NT2/D1 (cell line): ENCODE measurements at regions not wholly inside any gene's neighbourhood (a gene's known extent, or its start where the extent isn't known, plus 50 kb on each side); places are given as distances from the start of the nearest gene placed in this dataset.
A peak's percentile ranks its signal among the peaks of the same experiment; 100 is the strongest.
"Not testable (repeated sequence)": the region's sequence is repeated elsewhere in the genome, so short reads cannot be mapped to it uniquely, and the experiment has no call there.

Experiments used
- DNase-seq: peaks from one replicate; pipeline ENCODE4 v3.0.0-alpha.2; 2011; ENCODE audit warnings: low read depth, low spot score
- H3K27me3 ChIP-seq: 2 replicates; pipeline ENCODE4 v1.6.0; 2011; ENCODE audit warnings: mild to moderate bottlenecking; ENCODE audit not compliant: insufficient read length, insufficient read depth
- H3K36me3 ChIP-seq: 2 replicates; pipeline ENCODE4 v1.6.1; 2011; ENCODE audit warnings: mild to moderate bottlenecking, low read length, mixed read lengths; ENCODE audit not compliant: insufficient read depth, insufficient read length
- H3K4me1 ChIP-seq: 2 replicates; pipeline ENCODE4 v1.5.1; 2011; ENCODE audit not compliant: insufficient read depth, insufficient read length
- H3K4me3 ChIP-seq: 2 replicates; pipeline ENCODE4 v1.5.1; 2011; ENCODE audit warnings: low read depth; ENCODE audit not compliant: insufficient read length
- H3K9ac ChIP-seq: 2 replicates; pipeline ENCODE4 v1.6.0; 2011; ENCODE audit warnings: low read depth; ENCODE audit not compliant: insufficient read length
- H3K9me3 ChIP-seq: 2 replicates; pipeline ENCODE4 v1.5.1; 2011; ENCODE audit warnings: mild to moderate bottlenecking, low read length; ENCODE audit not compliant: insufficient read depth
- SUZ12 ChIP-seq: IDR thresholded peaks from 2 replicates; pipeline ENCODE4 v1.6.1; 2011; ENCODE audit not compliant: insufficient read length, insufficient read depth; ENCODE audit errors: extremely low read depth
- YY1 ChIP-seq: IDR thresholded peaks from 2 replicates; pipeline ENCODE4 v1.6.1; 2011; ENCODE audit not compliant: insufficient read length, insufficient read depth
- ZNF274 ChIP-seq: IDR thresholded peaks from 2 replicates; pipeline ENCODE4 v1.6.1; 2011; ENCODE audit warnings: mild to moderate bottlenecking, low read depth, low read length

DNA sequence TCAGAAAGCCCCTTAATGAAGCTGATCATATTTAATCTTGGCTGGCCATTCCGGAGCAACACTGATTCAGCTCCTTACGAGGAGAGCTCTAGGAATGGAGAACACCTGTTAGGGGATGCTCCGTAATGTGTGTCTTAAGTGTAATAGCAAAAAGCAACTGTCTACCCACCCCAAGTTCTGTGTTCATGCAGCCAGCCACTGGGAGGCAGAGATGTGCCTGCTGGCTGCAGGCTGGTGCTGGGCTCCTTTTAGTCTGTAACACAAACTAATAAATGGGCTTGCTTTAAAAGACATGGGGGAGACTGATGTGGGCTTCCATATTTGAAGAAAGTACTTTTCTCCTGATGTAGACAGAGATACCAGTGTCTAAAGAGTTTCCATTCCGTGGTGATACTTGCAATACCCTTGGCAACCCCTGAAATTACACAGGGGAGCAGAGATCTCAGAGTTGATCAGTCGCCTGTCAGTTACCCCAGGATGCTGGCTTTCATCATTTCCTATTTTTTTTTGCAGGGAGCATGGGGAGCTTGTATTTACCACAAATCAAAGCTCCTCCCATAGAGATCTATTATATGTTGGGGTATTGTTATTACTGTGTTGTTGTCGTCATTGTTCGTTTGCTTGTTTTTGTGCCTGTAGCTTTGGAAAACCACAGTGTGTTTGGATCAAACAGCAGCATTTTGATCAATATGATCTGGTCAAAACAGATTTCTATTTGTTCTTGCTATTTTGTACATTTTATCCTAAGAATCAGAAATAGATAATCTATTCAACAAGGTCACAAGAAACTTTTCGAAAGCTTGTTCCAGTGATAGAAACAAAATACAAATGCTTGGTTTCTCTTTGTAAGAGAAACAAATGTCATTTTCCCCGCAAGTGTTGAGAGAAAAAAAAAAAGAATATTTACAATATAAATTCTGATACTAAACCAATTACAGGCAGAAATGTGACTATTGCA is 65.8 kb downstream of the MTX3 start:
- H3K9ac ChIP-seq: no peak overlapping the region
- TF ChIP-seq YY1 (no peak), SUZ12 (no peak), ZNF274 (no peak)
- no peaks in the 10 kb centered on the region for H3K27me3 ChIP-seq
- H3K4me1 ChIP-seq: no peaks in the 10 kb centered on the region
- H3K4me3 ChIP-seq: no peak overlapping the region
- H3K36me3 ChIP-seq: no peaks in the 10 kb centered on the region
- peak; percentile 5 for DNase-seq
- H3K9me3 ChIP-seq: no peaks in the 10 kb centered on the region

GRCh38 chr5:79923431-79923830 is 67.6 kb downstream of the MTX3 start:
- no peak for DNase-seq
- H3K36me3 ChIP-seq: no peaks in the 10 kb centered on the region
- no peak overlapping the region for H3K9ac ChIP-seq
- TF ChIP-seq SUZ12: no peak
- TF ChIP-seq YY1: no peak
- TF ChIP-seq ZNF274: no peak
- H3K4me3 ChIP-seq: no peak overlapping the region
- no peaks in the 10 kb centered on the region for H3K27me3 ChIP-seq
- no peaks in the 10 kb centered on the region for H3K9me3 ChIP-seq
- H3K4me1 ChIP-seq: no peaks in the 10 kb centered on the region

GRCh38 chr5:79922626-79923025 is 68.4 kb downstream of the MTX3 start:
- no peak overlapping the region for H3K4me3 ChIP-seq
- DNase-seq: no peak
- no peaks in the 10 kb centered on the region for H3K27me3 ChIP-seq
- no peaks in the 10 kb centered on the region for H3K36me3 ChIP-seq
- no peaks in the 10 kb centered on the region for H3K9me3 ChIP-seq
- no peaks in the 10 kb centered on the region for H3K4me1 ChIP-seq
- no peak overlapping the region for H3K9ac ChIP-seq
- no peak for TF ChIP-seq SUZ12
- TF ChIP-seq YY1: no peak
- no peak for TF ChIP-seq ZNF274

GRCh38 chr5:79907452-79907851 is 83.6 kb downstream of the MTX3 start:
- H3K27me3 ChIP-seq, H3K9ac ChIP-seq, H3K9me3 ChIP-seq, DNase-seq, H3K4me1 ChIP-seq, H3K4me3 ChIP-seq, H3K36me3 ChIP-seq: not testable (repeated sequence)

DNA sequence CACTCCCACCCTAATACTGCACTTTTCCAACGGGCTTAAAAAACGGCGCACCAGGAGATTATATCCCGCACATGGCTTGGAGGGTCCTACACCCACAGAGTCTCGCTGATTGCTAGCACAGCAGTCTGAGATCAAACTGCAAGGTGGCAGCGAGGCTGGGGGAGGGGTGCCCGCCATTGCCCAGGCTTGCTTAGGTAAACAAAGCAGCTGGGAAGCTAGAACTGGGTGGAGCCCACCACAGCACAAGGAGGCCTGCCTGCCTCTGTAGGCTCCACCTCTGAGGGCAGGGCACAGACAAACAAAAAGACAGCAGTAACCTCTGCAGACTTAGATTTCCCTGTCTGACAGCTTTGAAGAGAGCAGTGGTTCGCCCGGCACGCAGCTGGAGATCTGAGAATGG is 88.5 kb downstream of the MTX3 start:
- H3K4me1 ChIP-seq, H3K9ac ChIP-seq, H3K27me3 ChIP-seq, H3K4me3 ChIP-seq, DNase-seq, H3K36me3 ChIP-seq, H3K9me3 ChIP-seq: not testable (repeated sequence)

GRCh38 chr5:79901631-79902030 is 89.4 kb downstream of the MTX3 start:
- H3K27me3 ChIP-seq: no peaks in the 10 kb centered on the region
- no peak for DNase-seq
- TF ChIP-seq ZNF274: no peak

DNA sequence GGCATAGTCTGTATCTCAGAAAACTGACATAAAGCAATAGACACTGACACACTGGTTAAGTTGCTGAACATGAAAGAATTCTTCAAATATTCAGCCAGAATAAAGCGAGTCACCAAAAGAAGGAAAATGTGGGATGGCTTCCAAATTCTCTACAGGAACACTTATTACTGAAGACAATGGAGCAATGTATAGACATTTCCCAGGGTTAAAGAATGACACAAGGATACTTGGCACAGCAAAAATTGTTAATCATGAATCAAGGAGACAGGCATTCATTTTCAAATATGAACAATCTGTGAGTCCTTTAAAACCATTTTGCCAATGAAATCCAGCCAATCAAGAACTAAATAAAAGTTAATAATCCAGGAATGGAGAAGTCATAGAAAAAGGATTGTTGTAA is 92.5 kb downstream of the MTX3 start:
- H3K9ac ChIP-seq: no peak overlapping the region
- no peaks in the 10 kb centered on the region; the same call in none of the 2 replicates for H3K9me3 ChIP-seq
- no peaks in the 10 kb centered on the region for H3K27me3 ChIP-seq
- no peaks in the 10 kb centered on the region for H3K4me1 ChIP-seq
- H3K4me3 ChIP-seq: no peak overlapping the region
- no peaks in the 10 kb centered on the region for H3K36me3 ChIP-seq
- DNase-seq: no peak
- TF ChIP-seq YY1 (no peak), ZNF274 (no peak), SUZ12 (no peak)

More at GRCh38 chr5:79901631-79902030, 89.4 kb downstream of the MTX3 start:
- H3K9me3 ChIP-seq: no peaks in the 10 kb centered on the region; the same call in none of the 2 replicates
- H3K9ac ChIP-seq: no peak overlapping the region
- H3K4me1 ChIP-seq: no peaks in the 10 kb centered on the region
- no peaks in the 10 kb centered on the region for H3K36me3 ChIP-seq
- no peak overlapping the region for H3K4me3 ChIP-seq

- no peaks in the 10 kb centered on the region for H3K27me3 ChIP-seq
- no peaks in the 10 kb centered on the region for H3K36me3 ChIP-seq
- H3K4me1 ChIP-seq: no peaks in the 10 kb centered on the region
- TF ChIP-seq YY1: no peak
- TF ChIP-seq ZNF274: no peak
- no peak for TF ChIP-seq SUZ12
- no peak overlapping the region for H3K9ac ChIP-seq
- no peak for DNase-seq
- no peak overlapping the region for H3K4me3 ChIP-seq
- H3K9me3 ChIP-seq: 0 out of 2 replicates have a peak, but pooled peaks cover under 1% of the 10 kb centered on the region
These were observed 97.1 kb downstream of the MTX3 start for GRCh38 chr5:79893976-79894375.
